Activated CD4-positive, CD25-positive, alpha-beta regulatory T cell treated with anti-CD3 and anti-CD28 coated beads, Interleukin-2, amount 50 U/mL, for 24 hours (primary cell): ENCODE measurements at regions not wholly inside any gene's neighbourhood (a gene's known extent, or its start where the extent isn't known, plus 50 kb on each side); places are given as distances from the start of the nearest gene placed in this dataset.
"Not testable (repeated sequence)": the region's sequence is repeated elsewhere in the genome, so short reads cannot be mapped to it uniquely, and the experiment has no call there.

Source experiments
- ATAC-seq, 2 donors: fragments of 150-1000 bp; cut with Tn5 transposase; one replicate each; pipeline ENCODE4 v1.10.0; 2021; ENCODE audit warnings: mild to moderate bottlenecking in 1 of 2, moderate library complexity in 1 of 2

GRCh38 chr14:48561438-48561837 lies 886.0 kb upstream of the MDGA2 start:
- ATAC-seq = not testable (repeated sequence)

- no peak for ATAC-seq
These were observed 885.0 kb upstream of the MDGA2 start for GRCh38 chr14:48560421-48560820.

- no peak for ATAC-seq
These were observed 878.0 kb upstream of the MDGA2 start for GRCh38 chr14:48553443-48553842.

- ATAC-seq = no peak
These were observed 871.6 kb upstream of the MDGA2 start for GRCh38 chr14:48546996-48547395.

GRCh38 chr14:48537600-48537999 lies 862.2 kb upstream of the MDGA2 start:
- ATAC-seq = no peak

- ATAC-seq = no peak
These were observed 860.9 kb upstream of the MDGA2 start for GRCh38 chr14:48536318-48536717.

GRCh38 chr14:48527832-48528231 lies 852.4 kb upstream of the MDGA2 start:
- no peak for ATAC-seq

- no peak for ATAC-seq
These were observed 850.9 kb upstream of the MDGA2 start for GRCh38 chr14:48526307-48526706.

GRCh38 chr14:48504921-48505320 lies 829.5 kb upstream of the MDGA2 start:
- no peak for ATAC-seq

- ATAC-seq = no peak
These were observed 815.4 kb upstream of the MDGA2 start for GRCh38 chr14:48490756-48491155.

GRCh38 chr14:48473944-48474343 lies 798.5 kb upstream of the MDGA2 start:
- no peak for ATAC-seq

- ATAC-seq = no peak
These were observed 780.6 kb upstream of the MDGA2 start for GRCh38 chr14:48456051-48456450.

GRCh38 chr14:48454887-48455286 lies 779.5 kb upstream of the MDGA2 start:
- no peak for ATAC-seq

GRCh38 chr14:48452437-48452995 lies 777.1 kb upstream of the MDGA2 start:
- no peak for ATAC-seq

- no peak for ATAC-seq
These were observed 759.8 kb upstream of the MDGA2 start for GRCh38 chr14:48435221-48435620.

GRCh38 chr14:48430805-48431204 lies 755.4 kb upstream of the MDGA2 start:
- ATAC-seq = no peak

- ATAC-seq = no peak
These were observed 754.1 kb upstream of the MDGA2 start for GRCh38 chr14:48429512-48429911.

- no peak for ATAC-seq
These were observed 742.5 kb upstream of the MDGA2 start for GRCh38 chr14:48417715-48418500.

GRCh38 chr14:48401321-48401720 lies 725.9 kb upstream of the MDGA2 start:
- no peak for ATAC-seq

- no peak for ATAC-seq
These were observed 723.4 kb upstream of the MDGA2 start for GRCh38 chr14:48398675-48399282.

GRCh38 chr14:48391661-48392060 lies 716.3 kb upstream of the MDGA2 start:
- ATAC-seq = no peak

GRCh38 chr14:48390346-48390745 lies 714.9 kb upstream of the MDGA2 start:
- no peak for ATAC-seq

- no peak for ATAC-seq
These were observed 709.4 kb upstream of the MDGA2 start for GRCh38 chr14:48384821-48385220.

GRCh38 chr14:48382961-48383360 lies 707.6 kb upstream of the MDGA2 start:
- ATAC-seq = no peak
